ENCODE measurements at regions not wholly inside any gene's neighbourhood (a gene's known extent, or its start where the extent isn't known, plus 50 kb on each side); places are given as distances from the start of the nearest gene placed in this dataset.

DNA sequence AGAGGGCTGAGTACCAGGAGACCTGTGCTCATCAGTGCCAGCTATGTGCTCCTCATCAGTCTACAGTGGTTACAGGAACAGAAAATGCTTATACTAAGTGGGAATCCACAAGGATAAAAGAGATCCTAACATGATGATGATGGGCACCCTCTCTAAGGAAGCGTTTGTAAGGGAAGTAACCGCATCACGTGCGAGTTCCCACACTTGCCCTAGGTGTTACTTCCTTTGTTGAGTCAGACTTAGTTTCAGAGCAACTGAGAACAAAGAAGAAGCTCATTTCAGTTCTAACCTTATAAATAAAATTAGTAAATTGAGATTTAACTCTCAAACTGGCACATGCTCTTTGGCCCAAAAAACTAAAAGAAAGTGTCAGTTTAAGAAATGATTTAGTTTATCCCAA, 956.4 kb upstream of the TMEM132C start (continued):
- TF ChIP-seq, protein P1, sequence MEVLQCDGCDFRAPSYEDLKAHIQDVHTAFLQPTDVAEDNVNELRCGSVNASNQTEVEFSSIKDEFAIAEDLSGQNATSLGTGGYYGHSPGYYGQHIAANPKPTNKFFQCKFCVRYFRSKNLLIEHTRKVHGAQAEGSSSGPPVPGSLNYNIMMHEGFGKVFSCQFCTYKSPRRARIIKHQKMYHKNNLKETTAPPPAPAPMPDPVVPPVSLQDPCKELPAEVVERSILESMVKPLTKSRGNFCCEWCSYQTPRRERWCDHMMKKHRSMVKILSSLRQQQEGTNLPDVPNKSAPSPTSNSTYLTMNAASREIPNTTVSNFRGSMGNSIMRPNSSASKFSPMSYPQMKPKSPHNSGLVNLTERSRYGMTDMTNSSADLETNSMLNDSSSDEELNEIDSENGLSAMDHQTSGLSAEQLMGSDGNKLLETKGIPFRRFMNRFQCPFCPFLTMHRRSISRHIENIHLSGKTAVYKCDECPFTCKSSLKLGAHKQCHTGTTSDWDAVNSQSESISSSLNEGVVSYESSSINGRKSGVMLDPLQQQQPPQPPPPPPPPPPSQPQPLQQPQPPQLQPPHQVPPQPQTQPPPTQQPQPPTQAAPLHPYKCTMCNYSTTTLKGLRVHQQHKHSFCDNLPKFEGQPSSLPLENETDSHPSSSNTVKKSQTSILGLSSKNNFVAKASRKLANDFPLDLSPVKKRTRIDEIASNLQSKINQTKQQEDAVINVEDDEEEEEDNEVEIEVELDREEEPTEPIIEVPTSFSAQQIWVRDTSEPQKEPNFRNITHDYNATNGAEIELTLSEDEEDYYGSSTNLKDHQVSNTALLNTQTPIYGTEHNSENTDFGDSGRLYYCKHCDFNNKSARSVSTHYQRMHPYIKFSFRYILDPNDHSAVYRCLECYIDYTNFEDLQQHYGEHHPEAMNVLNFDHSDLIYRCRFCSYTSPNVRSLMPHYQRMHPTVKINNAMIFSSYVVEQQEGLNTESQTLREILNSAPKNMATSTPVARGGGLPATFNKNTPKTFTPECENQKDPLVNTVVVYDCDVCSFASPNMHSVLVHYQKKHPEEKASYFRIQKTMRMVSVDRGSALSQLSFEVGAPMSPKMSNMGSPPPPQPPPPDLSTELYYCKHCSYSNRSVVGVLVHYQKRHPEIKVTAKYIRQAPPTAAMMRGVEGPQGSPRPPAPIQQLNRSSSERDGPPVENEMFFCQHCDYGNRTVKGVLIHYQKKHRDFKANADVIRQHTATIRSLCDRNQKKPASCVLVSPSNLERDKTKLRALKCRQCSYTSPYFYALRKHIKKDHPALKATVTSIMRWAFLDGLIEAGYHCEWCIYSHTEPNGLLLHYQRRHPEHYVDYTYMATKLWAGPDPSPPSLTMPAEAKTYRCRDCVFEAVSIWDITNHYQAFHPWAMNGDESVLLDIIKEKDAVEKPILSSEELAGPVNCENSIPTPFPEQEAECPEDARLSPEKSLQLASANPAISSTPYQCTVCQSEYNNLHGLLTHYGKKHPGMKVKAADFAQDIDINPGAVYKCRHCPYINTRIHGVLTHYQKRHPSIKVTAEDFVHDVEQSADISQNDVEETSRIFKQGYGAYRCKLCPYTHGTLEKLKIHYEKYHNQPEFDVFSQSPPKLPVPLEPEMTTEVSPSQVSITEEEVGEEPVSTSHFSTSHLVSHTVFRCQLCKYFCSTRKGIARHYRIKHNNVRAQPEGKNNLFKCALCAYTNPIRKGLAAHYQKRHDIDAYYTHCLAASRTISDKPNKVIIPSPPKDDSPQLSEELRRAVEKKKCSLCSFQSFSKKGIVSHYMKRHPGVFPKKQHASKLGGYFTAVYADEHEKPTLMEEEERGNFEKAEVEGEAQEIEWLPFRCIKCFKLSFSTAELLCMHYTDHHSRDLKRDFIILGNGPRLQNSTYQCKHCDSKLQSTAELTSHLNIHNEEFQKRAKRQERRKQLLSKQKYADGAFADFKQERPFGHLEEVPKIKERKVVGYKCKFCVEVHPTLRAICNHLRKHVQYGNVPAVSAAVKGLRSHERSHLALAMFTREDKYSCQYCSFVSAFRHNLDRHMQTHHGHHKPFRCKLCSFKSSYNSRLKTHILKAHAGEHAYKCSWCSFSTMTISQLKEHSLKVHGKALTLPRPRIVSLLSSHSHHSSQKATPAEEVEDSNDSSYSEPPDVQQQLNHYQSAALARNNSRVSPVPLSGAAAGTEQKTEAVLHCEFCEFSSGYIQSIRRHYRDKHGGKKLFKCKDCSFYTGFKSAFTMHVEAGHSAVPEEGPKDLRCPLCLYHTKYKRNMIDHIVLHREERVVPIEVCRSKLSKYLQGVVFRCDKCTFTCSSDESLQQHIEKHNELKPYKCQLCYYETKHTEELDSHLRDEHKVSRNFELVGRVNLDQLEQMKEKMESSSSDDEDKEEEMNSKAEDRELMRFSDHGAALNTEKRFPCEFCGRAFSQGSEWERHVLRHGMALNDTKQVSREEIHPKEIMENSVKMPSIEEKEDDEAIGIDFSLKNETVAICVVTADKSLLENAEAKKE (CRISPR knock-in tag; IDR thresholded peaks at IDR 0.05), result no peak
- TF ChIP-seq, protein P2, sequence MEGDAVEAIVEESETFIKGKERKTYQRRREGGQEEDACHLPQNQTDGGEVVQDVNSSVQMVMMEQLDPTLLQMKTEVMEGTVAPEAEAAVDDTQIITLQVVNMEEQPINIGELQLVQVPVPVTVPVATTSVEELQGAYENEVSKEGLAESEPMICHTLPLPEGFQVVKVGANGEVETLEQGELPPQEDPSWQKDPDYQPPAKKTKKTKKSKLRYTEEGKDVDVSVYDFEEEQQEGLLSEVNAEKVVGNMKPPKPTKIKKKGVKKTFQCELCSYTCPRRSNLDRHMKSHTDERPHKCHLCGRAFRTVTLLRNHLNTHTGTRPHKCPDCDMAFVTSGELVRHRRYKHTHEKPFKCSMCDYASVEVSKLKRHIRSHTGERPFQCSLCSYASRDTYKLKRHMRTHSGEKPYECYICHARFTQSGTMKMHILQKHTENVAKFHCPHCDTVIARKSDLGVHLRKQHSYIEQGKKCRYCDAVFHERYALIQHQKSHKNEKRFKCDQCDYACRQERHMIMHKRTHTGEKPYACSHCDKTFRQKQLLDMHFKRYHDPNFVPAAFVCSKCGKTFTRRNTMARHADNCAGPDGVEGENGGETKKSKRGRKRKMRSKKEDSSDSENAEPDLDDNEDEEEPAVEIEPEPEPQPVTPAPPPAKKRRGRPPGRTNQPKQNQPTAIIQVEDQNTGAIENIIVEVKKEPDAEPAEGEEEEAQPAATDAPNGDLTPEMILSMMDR (conservative IDR thresholded peaks at IDR 0.05; ENCODE audit: low read depth in 2 of 2), result no peak
- TF ChIP-seq EZH2phosphoT487 (IDR thresholded peaks at IDR 0.05; ENCODE audit: unreplicated experiment) (no peak), EZH2 (IDR thresholded peaks at IDR 0.05; ENCODE audit: low read depth, unreplicated experiment) (no peak), NANOG (IDR thresholded peaks at IDR 0.05; ENCODE audit: borderline replicate concordance) (no peak)
- TF ChIP-seq, protein P3, sequence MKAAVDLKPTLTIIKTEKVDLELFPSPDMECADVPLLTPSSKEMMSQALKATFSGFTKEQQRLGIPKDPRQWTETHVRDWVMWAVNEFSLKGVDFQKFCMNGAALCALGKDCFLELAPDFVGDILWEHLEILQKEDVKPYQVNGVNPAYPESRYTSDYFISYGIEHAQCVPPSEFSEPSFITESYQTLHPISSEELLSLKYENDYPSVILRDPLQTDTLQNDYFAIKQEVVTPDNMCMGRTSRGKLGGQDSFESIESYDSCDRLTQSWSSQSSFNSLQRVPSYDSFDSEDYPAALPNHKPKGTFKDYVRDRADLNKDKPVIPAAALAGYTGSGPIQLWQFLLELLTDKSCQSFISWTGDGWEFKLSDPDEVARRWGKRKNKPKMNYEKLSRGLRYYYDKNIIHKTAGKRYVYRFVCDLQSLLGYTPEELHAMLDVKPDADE (IDR thresholded peaks at IDR 0.05), result no peak
